ENCODE measurements at regions not wholly inside any gene's neighbourhood (a gene's known extent, or its start where the extent isn't known, plus 50 kb on each side); places are given as distances from the start of the nearest gene placed in this dataset.

DNA sequence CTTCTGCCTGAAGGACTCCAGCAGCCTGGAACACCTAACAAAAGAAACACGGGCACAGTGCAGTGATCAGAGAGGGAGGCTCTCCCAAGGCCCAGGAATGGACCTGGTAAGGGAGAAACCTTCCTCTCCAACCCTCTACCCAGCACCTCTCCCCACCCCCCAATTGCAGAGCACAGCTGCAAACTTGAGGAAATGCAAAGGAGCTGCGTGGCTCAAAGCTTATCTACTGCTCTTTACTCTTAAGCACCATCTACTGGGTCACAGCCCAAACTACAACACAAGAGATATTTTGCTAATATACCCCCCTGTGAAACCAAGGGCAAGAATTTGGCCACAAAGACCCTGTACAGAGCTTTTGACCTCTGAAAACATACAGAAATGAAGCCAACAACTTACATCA is 328.3 kb downstream of the OXSM start:
- Histone ChIP-seq H3K4ac (replicated peaks; ENCODE audit: insufficient read length, low read depth, low read length) (no peak overlapping the region), H2BK12ac (ENCODE audit: low read depth, low read length) (0 out of 2 replicates have a peak overlapping the region, but pooled peaks have one; percentile 50), H4K91ac (replicated peaks; ENCODE audit: insufficient read length, low read length) (no peak overlapping the region), H2BK15ac (ENCODE audit: low read length) (peak overlapping the region; percentile 61; the same call in 1 of the 2 replicates), H3K23ac (ENCODE audit: insufficient read length) (no peak overlapping the region), H3K79me1 (ENCODE audit: low read depth, low read length) (no peaks in the 10 kb centered on the region), H4K20me1 (replicated peaks in 1 of 2; ENCODE audit: control insufficient read depth in 1 of 2, insufficient read depth in 2 of 2, low read length in 2 of 2) (no peaks in the 10 kb centered on the region), H3K14ac (ENCODE audit: insufficient read length) (no peak overlapping the region), H3K36me3 (ENCODE audit: control insufficient read depth in 2 of 4, insufficient read depth in 4 of 4, low read length in 3 of 4) (no peaks in the 10 kb centered on the region), H2BK5ac (ENCODE audit: low read depth, low read length) (no peak overlapping the region), H2AFZ (ENCODE audit: low read length) (peak overlapping the region; percentile 81), H4K8ac (ENCODE audit: extremely low read depth, insufficient read depth, low read length) (no peak overlapping the region), H3K79me2 (ENCODE audit: control insufficient read depth in 1 of 2, insufficient read depth in 2 of 2, low read length in 2 of 2) (no peaks in the 10 kb centered on the region), H3K4me3 (ENCODE audit: extremely low read depth in 1 of 4, insufficient read depth in 2 of 4, low read depth in 3 of 4, low read length in 4 of 4) (no peak overlapping the region), H2AK5ac (ENCODE audit: low read depth, low read length) (no peak overlapping the region), H3K23me2 (ENCODE audit: low read depth, low read length) (no peaks in the 10 kb centered on the region), H3K4me2 (ENCODE audit: insufficient read depth in 1 of 2, low read depth in 2 of 2, low read length in 2 of 2) (peak overlapping the region in 1 of 2 experiments; percentile 21; a peak in 2 of 4 replicates), H3K27ac (ENCODE audit: low read depth, low read length) (no peak overlapping the region), H4K5ac (ENCODE audit: insufficient read length, low read depth, low read length) (no peak overlapping the region), H3K4me1 (replicated peaks in 1 of 4; ENCODE audit: control insufficient read depth in 3 of 4, insufficient read depth in 4 of 4, low read length in 3 of 4) (peaks cover 0 to 4% (median 2%) of the 10 kb centered on the region in 4 experiments; a peak in 4 of 7 replicates), H3K56ac (replicated peaks; ENCODE audit: insufficient read length, low read depth, low read length) (no peak overlapping the region), H3K27me3 (replicated peaks in 1 of 4; ENCODE audit: control insufficient read depth in 3 of 4, extremely low read depth in 1 of 4, insufficient read depth in 3 of 4, low read length in 3 of 4) (no peaks in the 10 kb centered on the region), H3K18ac (ENCODE audit: extremely low read depth, low read length) (peak overlapping the region; percentile 60), H2BK120ac (replicated peaks; ENCODE audit: low read depth, low read length) (no peak overlapping the region), H3K9ac (replicated peaks in 1 of 4; ENCODE audit: extremely low read depth in 1 of 4, low read depth in 3 of 4, low read length in 3 of 4) (no peak overlapping the region), H3K9me3 (ENCODE audit: insufficient read depth in 2 of 2, low read depth in 1 of 2, low read length in 1 of 2) (no peaks in the 10 kb centered on the region), H2BK20ac (ENCODE audit: low read length) (no peak overlapping the region)
- DNase-seq (ENCODE audit: low read depth in 1 of 2, low spot score in 2 of 2) (peak; percentile 27 to 47), FAIRE-seq (peak; percentile 93)
- 43% methylated on average over 2 of the region's 2 CpGs; no CpG with 5 or more reads in 1 of the 2 experiments for whole genome bisulfite sequencing, 2 experiments (ENCODE audit: extremely low coverage in 1 of 2, insufficient coverage in 1 of 2, insufficient read length in 1 of 2, insufficient replicate concordance in 2 of 2, low coverage in 1 of 2, low lambda C conversion rate in 2 of 2, missing lambda C conversion rate in 1 of 2)
- ChIA-PET CTCF (ENCODE audit: partially characterized antibody) (interaction anchor here (0.7 to 4.9 kb wide), 34 partner anchors 9 to 602 kb away, joined by 3 to 30 read pairs (median 4); no protein-coding TSS in a partner anchor), POLR2A (ENCODE audit: partially characterized antibody) (no interaction called here)
- no peak for TF ChIP-seq EZH2 (IDR thresholded peaks at IDR 0.05; ENCODE audit: low read depth, low read length, severe bottlenecking)
- TF ChIP-seq GABPA (IDR thresholded peaks at IDR 0.05; ENCODE audit: borderline replicate concordance, insufficient read depth, low read length), result no peak
